Loucy (cell line): ENCODE measurements at regions not wholly inside any gene's neighbourhood (a gene's known extent, or its start where the extent isn't known, plus 50 kb on each side); places are given as distances from the start of the nearest gene placed in this dataset.

Experiments used
- H2AFZ ChIP-seq: fragments of 200-600 bp; sonication (generic); 2 replicates; pipeline ENCODE4 v1.6.0; 2016; ENCODE audit warnings: antibody characterized with exemption, mild to moderate bottlenecking, low read length, moderate library complexity
- H3F3A ChIP-seq: fragments of 200-600 bp; 2 replicates; pipeline ENCODE4 v1.6.0; 2016; ENCODE audit warnings: antibody characterized with exemption, low read depth, mild to moderate bottlenecking
- H3K27me3 ChIP-seq: fragments of 200-600 bp; sonication (generic); 2 replicates; pipeline ENCODE4 v1.6.1; 2014; ENCODE audit warnings: low read length, mild to moderate bottlenecking; ENCODE audit not compliant: insufficient read depth, poor library complexity, severe bottlenecking
- H3K36me3 ChIP-seq: fragments of 200-600 bp; sonication (generic); 2 replicates; pipeline ENCODE4 v1.6.1; 2016; ENCODE audit warnings: low read length; ENCODE audit not compliant: insufficient read depth
- H3K4me1 ChIP-seq: fragments of 200-600 bp; sonication (generic); 2 replicates; pipeline ENCODE4 v1.5.1; 2014; ENCODE audit warnings: low read length, mild to moderate bottlenecking; ENCODE audit not compliant: insufficient read depth, poor library complexity, severe bottlenecking
- H3K4me2 ChIP-seq: fragments of 200-600 bp; sonication (generic); 2 replicates; pipeline ENCODE4 v1.6.0; 2014; ENCODE audit warnings: antibody characterized with exemption, low read length, low read depth, mild to moderate bottlenecking; ENCODE audit not compliant: poor library complexity, severe bottlenecking
- H3K4me3 ChIP-seq: fragments of 200-600 bp; sonication (generic); 2 replicates; pipeline ENCODE4 v1.5.1; 2014; ENCODE audit warnings: low read length, mild to moderate bottlenecking, mixed read lengths; ENCODE audit not compliant: poor library complexity, severe bottlenecking
- H3K79me2 ChIP-seq: fragments of 200-600 bp; sonication (generic); 2 replicates; pipeline ENCODE4 v1.6.1; 2014; ENCODE audit warnings: low read length; ENCODE audit not compliant: insufficient read depth
- H3K9ac ChIP-seq: fragments of 200-600 bp; sonication (generic); 2 replicates; pipeline ENCODE4 v1.6.0; 2014; ENCODE audit warnings: mild to moderate bottlenecking, low read depth, low read length, moderate library complexity; ENCODE audit not compliant: poor library complexity, severe bottlenecking
- H3K9me2 ChIP-seq: fragments of 200-600 bp; sonication (generic); replicated peaks from 2 replicates; pipeline ENCODE4 v1.6.1; 2016; ENCODE audit warnings: low read depth, low read length, mixed read lengths
- H3K9me3 ChIP-seq: fragments of 200-600 bp; sonication (generic); 2 replicates; pipeline ENCODE4 v1.6.1; 2014; ENCODE audit warnings: mild to moderate bottlenecking, antibody characterized with exemption, low read length, low read depth; ENCODE audit not compliant: insufficient read depth
- H4K20me1 ChIP-seq: fragments of 200-600 bp; sonication (generic); 2 replicates; pipeline ENCODE4 v1.6.0; 2014; ENCODE audit warnings: antibody characterized with exemption, low read length, mild to moderate bottlenecking; ENCODE audit not compliant: insufficient read depth, poor library complexity, severe bottlenecking
- EZH2phosphoT487 ChIP-seq: fragments of 200-600 bp; IDR thresholded peaks from 2 replicates; pipeline ENCODE4 v1.6.1; 2018; ENCODE audit warnings: antibody characterized with exemption, mild to moderate bottlenecking, moderate library complexity, borderline replicate concordance
- TF ChIP-seq, protein P1 (sequence below): fragments of 200-600 bp; sonication (generic); conservative IDR thresholded peaks from 2 replicates; pipeline ENCODE4 v1.5.1; 2014; ENCODE audit warnings: mild to moderate bottlenecking, antibody characterized with exemption, low read length

DNA sequence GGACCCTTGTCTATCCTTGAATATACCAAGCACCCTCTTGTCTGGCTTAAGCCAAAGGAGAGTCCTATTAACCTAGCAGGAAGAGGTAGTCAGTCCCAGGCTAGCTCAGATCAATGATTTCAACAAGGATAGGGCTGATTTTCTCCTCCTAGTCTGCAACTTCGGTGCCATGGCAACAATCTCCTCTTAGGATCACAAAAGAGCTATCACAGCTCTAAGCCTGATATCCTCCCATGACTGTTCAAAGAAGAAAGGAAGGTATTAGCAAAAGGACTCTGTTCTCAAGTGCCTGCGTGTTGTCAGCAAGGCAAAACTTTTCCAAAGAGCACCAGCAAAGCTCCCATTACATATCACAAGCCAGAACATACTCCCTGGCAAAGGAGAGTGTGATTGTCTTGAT is 58.7 kb upstream of the DDX18 start:
- Histone ChIP-seq H3K4me1 (no peaks in the 10 kb centered on the region), H3K4me2 (no peak overlapping the region), H3K9me2 (no peaks in the 10 kb centered on the region), H3K36me3 (no peaks in the 10 kb centered on the region), H3K27me3 (no peaks in the 10 kb centered on the region), H2AFZ (no peak overlapping the region), H3K4me3 (no peak overlapping the region), H3K9ac (no peak overlapping the region), H4K20me1 (no peaks in the 10 kb centered on the region), H3K9me3 (no peaks in the 10 kb centered on the region), H3F3A (no peaks in the 10 kb centered on the region), H3K79me2 (no peaks in the 10 kb centered on the region)
- TF ChIP-seq, protein P1, sequence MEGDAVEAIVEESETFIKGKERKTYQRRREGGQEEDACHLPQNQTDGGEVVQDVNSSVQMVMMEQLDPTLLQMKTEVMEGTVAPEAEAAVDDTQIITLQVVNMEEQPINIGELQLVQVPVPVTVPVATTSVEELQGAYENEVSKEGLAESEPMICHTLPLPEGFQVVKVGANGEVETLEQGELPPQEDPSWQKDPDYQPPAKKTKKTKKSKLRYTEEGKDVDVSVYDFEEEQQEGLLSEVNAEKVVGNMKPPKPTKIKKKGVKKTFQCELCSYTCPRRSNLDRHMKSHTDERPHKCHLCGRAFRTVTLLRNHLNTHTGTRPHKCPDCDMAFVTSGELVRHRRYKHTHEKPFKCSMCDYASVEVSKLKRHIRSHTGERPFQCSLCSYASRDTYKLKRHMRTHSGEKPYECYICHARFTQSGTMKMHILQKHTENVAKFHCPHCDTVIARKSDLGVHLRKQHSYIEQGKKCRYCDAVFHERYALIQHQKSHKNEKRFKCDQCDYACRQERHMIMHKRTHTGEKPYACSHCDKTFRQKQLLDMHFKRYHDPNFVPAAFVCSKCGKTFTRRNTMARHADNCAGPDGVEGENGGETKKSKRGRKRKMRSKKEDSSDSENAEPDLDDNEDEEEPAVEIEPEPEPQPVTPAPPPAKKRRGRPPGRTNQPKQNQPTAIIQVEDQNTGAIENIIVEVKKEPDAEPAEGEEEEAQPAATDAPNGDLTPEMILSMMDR: no peak
- no peak for TF ChIP-seq EZH2phosphoT487

- H4K20me1 ChIP-seq: no peaks in the 10 kb centered on the region
- no peak for TF ChIP-seq EZH2phosphoT487
- TF ChIP-seq, protein P1: no peak
- no peak overlapping the region for H3K9ac ChIP-seq
- H3K79me2 ChIP-seq: no peaks in the 10 kb centered on the region
- no peaks in the 10 kb centered on the region for H3K4me1 ChIP-seq
- no peak overlapping the region for H3K4me3 ChIP-seq
- no peaks in the 10 kb centered on the region for H3K9me3 ChIP-seq
- no peak overlapping the region for H3K4me2 ChIP-seq
- H3F3A ChIP-seq: no peaks in the 10 kb centered on the region; the same call in 1 of the 2 replicates
- no peaks in the 10 kb centered on the region for H3K27me3 ChIP-seq
- no peaks in the 10 kb centered on the region for H3K9me2 ChIP-seq
- H3K36me3 ChIP-seq: no peaks in the 10 kb centered on the region
- H2AFZ ChIP-seq: no peak overlapping the region
Measured at GRCh38 chr2:117760916-117761315, 53.6 kb upstream of the DDX18 start.

DNA sequence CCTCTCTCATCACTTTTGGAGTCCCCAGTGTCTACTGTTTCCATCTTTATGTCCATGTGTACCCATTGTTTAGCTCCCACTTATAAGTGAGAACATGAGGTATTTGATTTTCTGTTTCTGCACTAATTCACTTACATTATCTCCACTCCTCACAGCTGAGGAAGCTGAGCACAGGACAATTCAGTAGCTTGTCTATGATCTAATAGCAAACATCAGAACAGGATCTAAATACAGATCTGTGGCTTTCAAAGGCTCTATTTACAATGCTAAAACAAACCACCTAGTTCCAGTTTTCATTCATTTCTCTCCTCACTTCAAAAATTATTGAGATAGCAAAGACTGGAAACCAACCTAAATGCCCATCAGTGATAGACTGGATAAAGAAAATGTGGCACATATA is 52.0 kb upstream of the DDX18 start:
- TF ChIP-seq, protein P1: no peak
- no peak for TF ChIP-seq EZH2phosphoT487
- Histone ChIP-seq H2AFZ (no peak overlapping the region), H4K20me1 (no peaks in the 10 kb centered on the region), H3K9ac (no peak overlapping the region), H3K4me1 (no peaks in the 10 kb centered on the region), H3K79me2 (no peaks in the 10 kb centered on the region), H3K9me3 (no peaks in the 10 kb centered on the region), H3K4me3 (no peak overlapping the region), H3K4me2 (no peak overlapping the region), H3K27me3 (no peaks in the 10 kb centered on the region), H3K36me3 (no peaks in the 10 kb centered on the region), H3F3A (no peaks in the 10 kb centered on the region; the same call in 1 of the 2 replicates), H3K9me2 (no peaks in the 10 kb centered on the region)
